Hepatocyte (in vitro differentiated cells): ENCODE measurements at regions not wholly inside any gene's neighbourhood (a gene's known extent, or its start where the extent isn't known, plus 50 kb on each side); places are given as distances from the start of the nearest gene placed in this dataset.

Source experiments
- DNase-seq: peaks from one replicate; pipeline ENCODE4 v3.0.0-alpha.2; 2016; ENCODE audit warnings: low spot score
- H2AFZ ChIP-seq: fragments of 200-600 bp; sonication (generic); 2 replicates; pipeline ENCODE4 v1.6.0; 2016; ENCODE audit warnings: antibody characterized with exemption, mild to moderate bottlenecking
- H3K27ac ChIP-seq: fragments of 200-600 bp; sonication (generic); 2 replicates; pipeline ENCODE4 v1.5.1; 2016; ENCODE audit warnings: mild to moderate bottlenecking
- H3K27me3 ChIP-seq: fragments of 200-600 bp; sonication (generic); 2 replicates; pipeline ENCODE4 v1.6.1; 2016
- H3K36me3 ChIP-seq: fragments of 200-600 bp; sonication (generic); replicated peaks from 2 replicates; pipeline ENCODE4 v1.5.1; 2016; ENCODE audit warnings: low read depth; ENCODE audit not compliant: insufficient read depth
- H3K4me1 ChIP-seq: fragments of 200-600 bp; sonication (generic); 2 replicates; pipeline ENCODE4 v1.5.1; 2016; ENCODE audit warnings: mild to moderate bottlenecking, moderate library complexity; ENCODE audit not compliant: insufficient read depth
- H3K4me2 ChIP-seq: fragments of 200-600 bp; sonication (generic); 2 replicates; pipeline ENCODE4 v1.6.0; 2016
- H3K4me3 ChIP-seq: fragments of 200-600 bp; sonication (generic); 2 replicates; pipeline ENCODE4 v1.5.1; 2016; ENCODE audit warnings: mild to moderate bottlenecking
- H3K79me2 ChIP-seq: fragments of 200-600 bp; sonication (generic); 2 replicates; pipeline ENCODE4 v1.6.0; 2017; ENCODE audit warnings: mild to moderate bottlenecking
- H3K9me2 ChIP-seq: fragments of 200-600 bp; sonication (generic); replicated peaks from 2 replicates; pipeline ENCODE4 v1.6.0; 2017; ENCODE audit warnings: mild to moderate bottlenecking; ENCODE audit not compliant: insufficient read depth
- H3K9me3 ChIP-seq: fragments of 200-600 bp; sonication (generic); 2 replicates; pipeline ENCODE4 v1.5.1; 2016; ENCODE audit warnings: low read depth, mild to moderate bottlenecking
- H4K20me1 ChIP-seq: fragments of 200-600 bp; sonication (generic); 2 replicates; pipeline ENCODE4 v1.6.0; 2016; ENCODE audit warnings: mild to moderate bottlenecking; ENCODE audit not compliant: insufficient read depth, poor library complexity, severe bottlenecking
- CTCF ChIP-seq: fragments of 200-600 bp; sonication (generic); IDR thresholded peaks from 2 replicates; pipeline ENCODE4 v1.5.1; 2016; ENCODE audit warnings: antibody characterized with exemption, mild to moderate bottlenecking; ENCODE audit not compliant: poor library complexity
- EZH2 ChIP-seq: fragments of 200-600 bp; sonication (generic); IDR thresholded peaks from 2 replicates; pipeline ENCODE4 v1.6.1; 2016; ENCODE audit warnings: antibody characterized with exemption, mild to moderate bottlenecking, borderline replicate concordance
- EZH2phosphoT487 ChIP-seq: fragments of 200-600 bp; sonication (generic); IDR thresholded peaks from one replicate; pipeline ENCODE4 v1.6.1; 2018; ENCODE audit warnings: antibody characterized with exemption, mild to moderate bottlenecking, low read depth, moderate library complexity; ENCODE audit not compliant: unreplicated experiment, severe bottlenecking
- WGBS: methylation state at CpG from one replicate; pipeline ENCODE4 v1.1.6; 2016; ENCODE audit warnings: low lambda C conversion rate; ENCODE audit errors: missing lambda C conversion rate; 5-methylcytosine and 5-hydroxymethylcytosine counted together

DNA sequence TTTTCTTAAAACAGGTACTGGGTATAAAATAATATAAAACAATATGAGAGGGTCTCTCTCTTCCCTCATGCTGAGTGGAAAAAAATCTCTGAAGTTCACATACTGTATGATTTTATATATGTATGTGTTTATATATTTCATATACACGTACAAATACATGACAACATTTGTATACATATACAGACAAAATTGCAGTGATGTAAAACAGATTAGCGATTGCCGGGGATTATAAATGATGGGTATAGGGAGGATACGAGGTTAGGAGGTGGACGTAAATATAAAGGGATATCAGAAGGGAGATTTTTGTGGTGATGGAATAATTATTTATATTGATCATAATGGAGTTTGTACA is 194.8 kb upstream of the PRSS16 start:
- H3K36me3 ChIP-seq, result no peaks in the 10 kb centered on the region
- H4K20me1 ChIP-seq, result no peaks in the 10 kb centered on the region
- H3K27me3 ChIP-seq, result no peaks in the 10 kb centered on the region
- no peak for DNase-seq
- H3K79me2 ChIP-seq, result no peaks in the 10 kb centered on the region
- H3K4me2 ChIP-seq, result no peak overlapping the region
- H3K27ac ChIP-seq, result no peak overlapping the region
- no peaks in the 10 kb centered on the region for H3K4me1 ChIP-seq
- no peaks in the 10 kb centered on the region for H3K9me2 ChIP-seq
- no peaks in the 10 kb centered on the region for H3K9me3 ChIP-seq
- H3K4me3 ChIP-seq, result no peak overlapping the region
- TF ChIP-seq CTCF, result no peak
- TF ChIP-seq EZH2, result no peak
- TF ChIP-seq EZH2phosphoT487, result no peak
- H2AFZ ChIP-seq, result no peak overlapping the region
- WGBS, result 91% methylated on average over 5 of the region's 5 CpGs

DNA sequence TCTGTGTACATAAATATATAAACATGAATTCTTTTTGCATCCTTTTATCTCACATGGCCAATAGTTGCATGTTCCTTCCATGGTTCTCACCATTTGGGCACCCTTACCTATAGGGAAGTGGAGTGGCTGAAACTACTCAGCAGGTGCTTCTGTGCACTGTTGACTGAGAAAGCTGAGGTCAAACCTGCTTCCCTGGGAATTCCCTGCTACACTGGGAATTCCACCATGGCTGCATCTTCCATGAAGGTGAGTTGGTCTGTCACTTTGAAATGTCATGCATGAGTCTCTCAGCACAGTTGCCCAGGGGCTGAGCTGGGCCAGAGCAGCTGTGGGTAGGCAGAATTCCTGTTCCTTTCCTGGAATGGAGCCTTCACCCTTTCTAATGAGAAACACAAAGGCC is 193.8 kb upstream of the PRSS16 start:
- Histone ChIP-seq H2AFZ (no peak overlapping the region), H4K20me1 (no peaks in the 10 kb centered on the region)

DNA sequence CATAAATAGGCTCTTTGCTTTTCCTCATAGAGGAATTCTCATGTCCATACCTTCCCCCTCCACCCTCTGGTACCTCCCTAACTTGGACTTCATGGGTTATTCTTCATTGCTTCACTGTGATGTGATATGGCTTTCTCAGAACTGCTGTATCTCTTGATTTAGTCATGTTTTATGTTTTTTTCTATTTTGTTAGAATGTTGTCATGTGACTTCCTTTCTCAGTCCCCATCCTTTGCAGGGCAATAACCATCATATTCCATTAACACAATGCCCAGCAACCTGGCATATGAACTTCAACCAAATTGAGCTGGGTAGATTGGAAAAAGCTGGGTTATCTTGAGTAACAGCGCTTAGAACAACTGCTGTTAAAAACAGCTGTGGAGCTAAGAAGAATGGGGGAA is 190.9 kb upstream of the PRSS16 start:
- H3K4me3 ChIP-seq, result no peak overlapping the region
- no peaks in the 10 kb centered on the region for H3K4me1 ChIP-seq
- no peak overlapping the region for H3K27ac ChIP-seq
- H3K4me2 ChIP-seq, result no peak overlapping the region
- H3K27me3 ChIP-seq, result no peaks in the 10 kb centered on the region
- H4K20me1 ChIP-seq, result no peaks in the 10 kb centered on the region
- no peaks in the 10 kb centered on the region for H3K9me2 ChIP-seq
- H3K79me2 ChIP-seq, result no peaks in the 10 kb centered on the region
- 96% methylated on average over 1 of the region's 1 CpG for WGBS
- no peak for DNase-seq
- no peak overlapping the region for H2AFZ ChIP-seq
- no peaks in the 10 kb centered on the region for H3K36me3 ChIP-seq
- TF ChIP-seq EZH2phosphoT487 (no peak), CTCF (no peak), EZH2 (no peak)
- H3K9me3 ChIP-seq, result no peaks in the 10 kb centered on the region

More for the DNA sequence above, 193.8 kb upstream of the PRSS16 start:
- Histone ChIP-seq H3K9me2 (no peaks in the 10 kb centered on the region), H3K36me3 (no peaks in the 10 kb centered on the region), H3K4me3 (no peak overlapping the region), H3K79me2 (no peaks in the 10 kb centered on the region), H3K27me3 (no peaks in the 10 kb centered on the region), H3K4me1 (no peaks in the 10 kb centered on the region), H3K27ac (no peak overlapping the region), H3K4me2 (no peak overlapping the region), H3K9me3 (no peaks in the 10 kb centered on the region)
- DNase-seq, result no peak
- TF ChIP-seq EZH2 (no peak), CTCF (no peak), EZH2phosphoT487 (no peak)

DNA sequence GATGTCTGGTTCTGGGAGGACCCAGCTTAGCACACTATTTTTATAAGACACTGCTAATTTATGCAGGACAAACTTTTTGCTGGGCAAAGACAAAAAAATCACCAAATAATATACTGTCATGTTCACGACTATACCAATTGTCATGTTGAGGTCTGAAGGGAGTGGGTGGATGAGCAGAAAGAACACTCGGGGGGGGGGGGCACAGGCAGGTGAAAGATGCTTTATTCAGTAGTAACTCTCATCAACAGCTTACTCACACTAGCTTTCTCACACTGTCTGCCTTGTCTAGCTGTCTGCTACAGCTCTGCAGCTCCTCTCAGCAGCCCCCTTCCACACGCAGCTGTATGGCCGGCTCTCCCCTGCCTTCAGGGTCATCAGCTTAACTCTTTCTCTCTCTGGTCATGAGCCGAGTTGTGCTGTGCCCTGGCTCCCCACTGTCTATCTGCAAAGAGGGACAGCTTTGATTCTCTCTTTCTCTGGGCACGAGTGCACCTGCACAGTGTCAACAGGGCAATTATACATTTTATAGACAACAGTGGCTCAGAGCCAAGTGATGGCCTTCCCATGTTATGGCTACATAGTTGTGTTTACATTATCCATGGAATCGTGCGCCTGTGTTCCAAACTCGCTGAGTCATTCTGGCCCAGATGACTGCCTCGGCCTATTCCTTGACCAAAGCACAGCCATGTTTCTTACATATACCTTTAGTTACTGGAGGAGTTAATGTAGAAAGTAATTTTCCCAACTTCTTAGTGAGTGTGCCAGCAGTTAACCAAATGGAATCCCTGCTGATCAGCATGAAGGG is 187.7 kb upstream of the PRSS16 start:
- 48% methylated on average over 9 of the region's 10 CpGs for WGBS
- Histone ChIP-seq H3K36me3 (no peaks in the 10 kb centered on the region), H3K9me3 (no peaks in the 10 kb centered on the region), H3K4me3 (no peak overlapping the region), H3K9me2 (no peaks in the 10 kb centered on the region), H3K4me2 (no peak overlapping the region), H3K4me1 (no peaks in the 10 kb centered on the region), H2AFZ (no peak overlapping the region), H3K79me2 (no peaks in the 10 kb centered on the region), H3K27me3 (no peaks in the 10 kb centered on the region), H4K20me1 (no peaks in the 10 kb centered on the region), H3K27ac (no peak overlapping the region)
- DNase-seq, result no peak
- TF ChIP-seq EZH2phosphoT487 (no peak), CTCF (no peak), EZH2 (no peak)
